Left ventricle myocardium inferior (tissue), 1 donor: ENCODE measurements at regions not wholly inside any gene's neighbourhood (a gene's known extent, or its start where the extent isn't known, plus 50 kb on each side); places are given as distances from the start of the nearest gene placed in this dataset.

ENCODE experiments used
- DNase-seq: peaks from one replicate; pipeline ENCODE4 v3.0.0-alpha.2; 2020
- H3K27ac ChIP-seq: fragments of 200-600 bp; replicated peaks from 2 replicates; pipeline ENCODE4 v1.8.0; 2021
- H3K27me3 ChIP-seq: fragments of 200-600 bp; 2 replicates; pipeline ENCODE4 v1.8.0; 2021; ENCODE audit warnings: low read depth
- H3K36me3 ChIP-seq: fragments of 200-600 bp; 2 replicates; pipeline ENCODE4 v1.8.0; 2021
- H3K4me1 ChIP-seq: fragments of 200-600 bp; 2 replicates; pipeline ENCODE4 v1.8.0; 2021
- H3K4me3 ChIP-seq: fragments of 200-600 bp; 2 replicates; pipeline ENCODE4 v1.8.0; 2021; ENCODE audit warnings: mild to moderate bottlenecking, moderate library complexity
- H3K9me3 ChIP-seq: fragments of 200-600 bp; replicated peaks from 2 replicates; pipeline ENCODE4 v1.8.0; 2021
- intact Hi-C: fragments of 100-400 bp; cut with micrococcal nuclease; formaldehyde crosslinking; loops from one replicate; pipeline ENCODE4 v1.11.0; 2022
- TF ChIP-seq, protein P1 (sequence below): fragments of 200-600 bp; IDR thresholded peaks from 2 replicates; pipeline ENCODE4 v1.8.0; 2021; ENCODE audit warnings: antibody characterized with exemption, mild to moderate bottlenecking, borderline replicate concordance
- donor health status: DM: no; HTN: yes; CAD: no; lungs with severe emphysema.

DNA sequence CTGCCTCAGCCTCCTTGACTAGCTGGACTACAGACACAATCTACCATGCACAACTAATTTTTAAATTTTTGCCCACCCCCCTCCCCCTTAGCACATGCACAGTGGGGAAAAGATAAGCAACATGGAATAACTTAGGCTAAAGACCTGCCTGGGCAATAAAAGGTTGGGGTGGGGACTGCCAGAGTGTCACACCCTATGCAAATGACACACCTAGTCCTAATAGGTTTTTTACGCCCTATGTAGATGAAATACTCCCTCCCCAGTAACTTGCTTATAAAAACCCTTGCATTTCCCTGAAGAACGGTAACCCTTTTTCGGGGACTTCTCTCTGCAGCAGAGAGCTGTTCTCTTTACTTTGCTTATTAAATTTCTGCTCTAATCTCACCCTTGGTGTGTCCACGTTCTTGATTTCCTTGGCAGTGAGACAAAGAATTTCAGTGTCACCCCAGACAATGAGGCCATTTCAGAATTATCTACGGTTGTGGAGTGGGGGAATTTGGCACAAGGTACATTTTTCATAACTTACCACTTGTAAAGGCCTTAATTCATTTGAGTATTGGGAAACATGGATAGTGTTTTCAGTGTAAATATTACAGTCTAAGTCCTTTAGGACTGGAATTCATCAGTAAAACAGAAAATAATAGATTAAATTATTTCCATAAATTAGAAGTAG, 109.2 kb downstream of the NOL4 start:
- Histone ChIP-seq H3K9me3 (no peaks in the 10 kb centered on the region), H3K4me1 (no peaks in the 10 kb centered on the region), H3K27ac (no peak overlapping the region), H3K4me3 (no peak overlapping the region), H3K36me3 (no peaks in the 10 kb centered on the region), H3K27me3 (no peaks in the 10 kb centered on the region)
- intact Hi-C loops, result no loop called here
- TF ChIP-seq, protein P1, sequence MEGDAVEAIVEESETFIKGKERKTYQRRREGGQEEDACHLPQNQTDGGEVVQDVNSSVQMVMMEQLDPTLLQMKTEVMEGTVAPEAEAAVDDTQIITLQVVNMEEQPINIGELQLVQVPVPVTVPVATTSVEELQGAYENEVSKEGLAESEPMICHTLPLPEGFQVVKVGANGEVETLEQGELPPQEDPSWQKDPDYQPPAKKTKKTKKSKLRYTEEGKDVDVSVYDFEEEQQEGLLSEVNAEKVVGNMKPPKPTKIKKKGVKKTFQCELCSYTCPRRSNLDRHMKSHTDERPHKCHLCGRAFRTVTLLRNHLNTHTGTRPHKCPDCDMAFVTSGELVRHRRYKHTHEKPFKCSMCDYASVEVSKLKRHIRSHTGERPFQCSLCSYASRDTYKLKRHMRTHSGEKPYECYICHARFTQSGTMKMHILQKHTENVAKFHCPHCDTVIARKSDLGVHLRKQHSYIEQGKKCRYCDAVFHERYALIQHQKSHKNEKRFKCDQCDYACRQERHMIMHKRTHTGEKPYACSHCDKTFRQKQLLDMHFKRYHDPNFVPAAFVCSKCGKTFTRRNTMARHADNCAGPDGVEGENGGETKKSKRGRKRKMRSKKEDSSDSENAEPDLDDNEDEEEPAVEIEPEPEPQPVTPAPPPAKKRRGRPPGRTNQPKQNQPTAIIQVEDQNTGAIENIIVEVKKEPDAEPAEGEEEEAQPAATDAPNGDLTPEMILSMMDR, result no peak
- no peak for DNase-seq

DNA sequence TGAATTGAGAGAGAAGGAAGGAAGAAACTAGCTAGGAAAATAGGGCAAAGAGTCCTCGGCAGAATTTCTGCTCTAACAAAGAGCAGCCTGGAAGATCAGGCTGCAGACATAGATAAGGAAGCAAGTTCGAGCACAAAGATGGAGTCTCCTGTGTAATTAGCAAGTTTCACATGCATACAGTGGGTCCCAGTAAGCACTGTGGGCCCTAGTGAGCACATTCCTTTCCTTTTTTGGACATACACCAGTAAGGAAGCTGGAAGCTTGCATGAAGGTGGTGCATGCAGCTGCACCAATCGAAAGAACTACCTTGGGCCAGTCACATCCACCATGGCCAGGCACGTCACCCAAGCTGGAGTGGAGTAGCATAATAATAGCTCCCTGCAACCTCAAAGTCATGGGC, 109.7 kb downstream of the NOL4 start:
- Histone ChIP-seq H3K4me1 (no peaks in the 10 kb centered on the region), H3K9me3 (no peaks in the 10 kb centered on the region), H3K27ac (no peak overlapping the region), H3K4me3 (no peak overlapping the region), H3K36me3 (no peaks in the 10 kb centered on the region), H3K27me3 (no peaks in the 10 kb centered on the region)
- no peak for DNase-seq
- TF ChIP-seq, protein P1, result no peak
- intact Hi-C loops, result no loop called here

DNA sequence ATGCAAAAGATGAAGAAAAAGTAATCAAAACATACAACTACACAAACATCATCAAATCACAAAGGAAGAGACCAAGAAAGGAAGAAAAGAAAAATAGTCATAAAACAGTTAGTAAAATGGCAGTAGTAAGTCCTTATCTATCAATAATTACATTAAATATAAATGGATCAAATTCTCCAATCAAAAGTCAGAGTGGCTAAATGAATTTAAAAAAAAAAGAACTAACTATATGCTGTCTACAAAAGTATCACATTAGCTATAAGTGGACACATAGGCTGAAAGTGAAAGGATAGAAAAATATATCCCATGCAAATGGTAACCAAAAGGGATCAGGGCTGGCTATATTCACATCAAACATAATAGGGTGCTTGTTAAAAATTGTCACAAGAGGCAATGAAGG, 116.5 kb downstream of the NOL4 start:
- Histone ChIP-seq H3K4me3 (no peak overlapping the region), H3K27ac (no peak overlapping the region), H3K36me3 (no peaks in the 10 kb centered on the region), H3K27me3 (no peaks in the 10 kb centered on the region), H3K4me1 (no peaks in the 10 kb centered on the region), H3K9me3 (peaks cover 23% of the 10 kb centered on the region)
- intact Hi-C loops, result no loop called here
- no peak for DNase-seq
- TF ChIP-seq, protein P1, result no peak

DNA sequence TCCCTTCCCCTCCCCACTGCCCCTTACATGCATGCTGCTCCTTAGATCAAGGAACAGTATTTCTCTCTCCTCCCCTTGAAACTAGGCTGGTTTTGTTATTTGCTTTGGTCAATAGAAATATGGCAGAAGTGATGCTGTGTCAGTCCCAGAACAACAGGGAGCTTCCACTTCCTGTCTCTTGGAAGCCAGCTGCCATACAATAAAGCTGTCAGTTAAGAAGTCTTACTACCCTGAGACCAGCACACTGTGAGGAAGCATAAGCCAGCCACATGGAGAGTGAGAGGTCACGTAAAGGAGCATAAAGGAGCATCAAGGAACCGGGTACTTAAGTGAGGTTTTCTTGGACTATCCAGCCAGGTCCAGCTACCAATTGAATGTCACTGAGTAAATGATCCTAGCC, 126.6 kb downstream of the NOL4 start:
- Histone ChIP-seq H3K27me3 (no peaks in the 10 kb centered on the region), H3K4me1 (no peaks in the 10 kb centered on the region), H3K36me3 (no peaks in the 10 kb centered on the region), H3K4me3 (no peak overlapping the region), H3K27ac (no peak overlapping the region), H3K9me3 (no peaks in the 10 kb centered on the region)
- intact Hi-C loops, result no loop called here
- TF ChIP-seq, protein P1, result no peak
- DNase-seq, result no peak

DNA sequence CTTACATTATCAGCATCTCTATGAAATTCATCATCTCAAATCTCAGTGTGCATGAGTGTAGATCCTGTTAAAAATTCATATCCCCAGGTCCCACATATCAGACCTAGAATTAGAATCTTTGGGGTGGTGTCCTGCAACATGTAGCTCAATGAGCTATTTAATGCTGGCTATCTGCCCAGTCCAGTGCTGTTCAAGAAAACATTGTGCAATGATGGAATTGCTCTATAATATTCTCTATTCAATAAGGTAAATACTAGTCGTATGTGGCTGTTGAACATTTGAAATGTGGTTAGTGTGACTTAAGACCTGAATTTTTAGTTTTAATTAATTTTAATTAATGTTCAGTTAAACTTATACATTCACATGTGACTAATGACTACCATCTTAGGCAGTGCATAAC, 127.4 kb downstream of the NOL4 start:
- H3K27me3 ChIP-seq, result no peaks in the 10 kb centered on the region
- TF ChIP-seq, protein P1, result no peak
- no peaks in the 10 kb centered on the region for H3K9me3 ChIP-seq
- no peak overlapping the region for H3K27ac ChIP-seq
- intact Hi-C loops, result no loop called here
- H3K36me3 ChIP-seq, result no peaks in the 10 kb centered on the region
- H3K4me1 ChIP-seq, result no peaks in the 10 kb centered on the region
- DNase-seq, result no peak
- no peak overlapping the region for H3K4me3 ChIP-seq
